Activated CD8-positive, alpha-beta memory T cell treated with anti-CD3 and anti-CD28 coated beads, Interleukin-2, amount 50 U/mL, for 4 hours (primary cell): ENCODE measurements at regions not wholly inside any gene's neighbourhood (a gene's known extent, or its start where the extent isn't known, plus 50 kb on each side); places are given as distances from the start of the nearest gene placed in this dataset.

Source experiments
- DNase-seq: peaks from one replicate; pipeline ENCODE4 v3.0.0-alpha.2; 2020

GRCh38 chr16:73563709-73564108, 515.8 kb upstream of the ZFHX3 start:
- no peak for DNase-seq

- no peak for DNase-seq
Measured at GRCh38 chr16:73560497-73560896, 512.6 kb upstream of the ZFHX3 start.

GRCh38 chr16:73558219-73558618, 510.3 kb upstream of the ZFHX3 start:
- no peak for DNase-seq

- no peak for DNase-seq
Measured at GRCh38 chr16:73553941-73554660, 506.2 kb upstream of the ZFHX3 start.

- DNase-seq = no peak
Measured at GRCh38 chr16:73549984-73550631, 502.2 kb upstream of the ZFHX3 start.

- DNase-seq = no peak
Measured at GRCh38 chr16:73547552-73548403, 499.9 kb upstream of the ZFHX3 start.

GRCh38 chr16:73546341-73546845, 498.5 kb upstream of the ZFHX3 start:
- no peak for DNase-seq

GRCh38 chr16:73545755-73546154, 497.8 kb upstream of the ZFHX3 start:
- DNase-seq = no peak

- DNase-seq = no peak
Measured at GRCh38 chr16:73545290-73545689, 497.4 kb upstream of the ZFHX3 start.

- no peak for DNase-seq
Measured at GRCh38 chr16:73544826-73545225, 496.9 kb upstream of the ZFHX3 start.

- DNase-seq = no peak
Measured at GRCh38 chr16:73543970-73544599, 496.2 kb upstream of the ZFHX3 start.

- no peak for DNase-seq
Measured at GRCh38 chr16:73543331-73543969, 495.5 kb upstream of the ZFHX3 start.

- DNase-seq = no peak
Measured at GRCh38 chr16:73542885-73543284, 495.0 kb upstream of the ZFHX3 start.

GRCh38 chr16:73537921-73538320, 490.0 kb upstream of the ZFHX3 start:
- DNase-seq = no peak

- DNase-seq = no peak
Measured at GRCh38 chr16:73536931-73537330, 489.0 kb upstream of the ZFHX3 start.

- no peak for DNase-seq
Measured at GRCh38 chr16:73531021-73531420, 483.1 kb upstream of the ZFHX3 start.

GRCh38 chr16:73530529-73530928, 482.6 kb upstream of the ZFHX3 start:
- no peak for DNase-seq

- no peak for DNase-seq
Measured at GRCh38 chr16:73529303-73530012, 481.5 kb upstream of the ZFHX3 start.

- DNase-seq = no peak
Measured at GRCh38 chr16:73527187-73527586, 479.3 kb upstream of the ZFHX3 start.

GRCh38 chr16:73526011-73526804, 478.3 kb upstream of the ZFHX3 start:
- DNase-seq = no peak

- no peak for DNase-seq
Measured at GRCh38 chr16:73523209-73523608, 475.3 kb upstream of the ZFHX3 start.
